ENCODE measurements at regions not wholly inside any gene's neighbourhood (a gene's known extent, or its start where the extent isn't known, plus 50 kb on each side); places are given as distances from the start of the nearest gene placed in this dataset.
"Not testable (repeated sequence)": the region's sequence is repeated elsewhere in the genome, so short reads cannot be mapped to it uniquely, and the experiment has no call there.

DNA sequence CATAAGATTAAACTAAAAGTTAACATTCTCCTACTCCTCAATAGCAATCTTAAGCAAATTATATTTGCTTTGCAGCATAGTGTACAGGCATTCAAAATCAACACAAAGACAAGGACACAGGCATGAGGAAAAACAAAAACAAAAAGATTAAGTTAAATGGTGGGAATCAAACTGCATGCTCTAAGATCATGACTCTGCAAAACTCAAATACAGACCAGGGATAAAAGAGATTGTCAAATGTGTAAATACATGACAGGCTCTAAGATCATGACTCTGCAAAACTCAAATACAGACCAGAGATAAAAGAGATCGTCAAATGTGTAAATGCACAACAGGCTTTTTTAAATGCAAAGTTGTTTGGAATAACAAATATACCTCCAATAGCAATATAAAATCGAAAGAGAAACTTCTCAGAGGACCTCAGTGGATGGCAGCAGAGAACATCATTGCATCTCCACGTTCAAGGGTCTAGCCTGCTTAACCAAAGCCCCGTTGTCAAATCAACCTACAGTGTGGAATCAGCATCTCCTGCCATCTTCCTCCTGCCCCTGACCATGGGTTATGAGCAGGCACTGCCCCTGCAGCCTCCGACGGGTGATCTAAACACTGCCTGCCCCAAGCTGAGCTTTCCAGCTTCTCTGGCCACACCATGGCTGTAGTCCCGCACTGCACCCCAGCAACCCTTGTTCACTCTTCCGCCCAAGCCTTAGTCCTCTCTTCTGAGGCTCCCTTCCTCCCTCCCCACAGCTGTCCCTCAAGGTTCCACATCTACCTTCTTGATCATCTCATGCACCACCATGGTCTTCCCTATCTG lies 446.1 kb downstream of the SOX9 start:
- DNase-seq, result no peak
- H3K27me3 ChIP-seq (replicated peaks), result no peaks in the 10 kb centered on the region
- no peak overlapping the region for H3K27ac ChIP-seq
- no peaks in the 10 kb centered on the region for H3K36me3 ChIP-seq (replicated peaks)
- in situ Hi-C loops (cut with HindIII; ENCODE audit: low pct_ligation_motif_present, low sequenced_read_pairs), result no loop called here
- no peak overlapping the region for H3K4me3 ChIP-seq (ENCODE audit: low read depth, low read length)
- TF ChIP-seq, protein P1, sequence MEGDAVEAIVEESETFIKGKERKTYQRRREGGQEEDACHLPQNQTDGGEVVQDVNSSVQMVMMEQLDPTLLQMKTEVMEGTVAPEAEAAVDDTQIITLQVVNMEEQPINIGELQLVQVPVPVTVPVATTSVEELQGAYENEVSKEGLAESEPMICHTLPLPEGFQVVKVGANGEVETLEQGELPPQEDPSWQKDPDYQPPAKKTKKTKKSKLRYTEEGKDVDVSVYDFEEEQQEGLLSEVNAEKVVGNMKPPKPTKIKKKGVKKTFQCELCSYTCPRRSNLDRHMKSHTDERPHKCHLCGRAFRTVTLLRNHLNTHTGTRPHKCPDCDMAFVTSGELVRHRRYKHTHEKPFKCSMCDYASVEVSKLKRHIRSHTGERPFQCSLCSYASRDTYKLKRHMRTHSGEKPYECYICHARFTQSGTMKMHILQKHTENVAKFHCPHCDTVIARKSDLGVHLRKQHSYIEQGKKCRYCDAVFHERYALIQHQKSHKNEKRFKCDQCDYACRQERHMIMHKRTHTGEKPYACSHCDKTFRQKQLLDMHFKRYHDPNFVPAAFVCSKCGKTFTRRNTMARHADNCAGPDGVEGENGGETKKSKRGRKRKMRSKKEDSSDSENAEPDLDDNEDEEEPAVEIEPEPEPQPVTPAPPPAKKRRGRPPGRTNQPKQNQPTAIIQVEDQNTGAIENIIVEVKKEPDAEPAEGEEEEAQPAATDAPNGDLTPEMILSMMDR (IDR thresholded peaks at IDR 0.05; ENCODE audit: low read depth, low read length, missing control alignments), result no peak

DNA sequence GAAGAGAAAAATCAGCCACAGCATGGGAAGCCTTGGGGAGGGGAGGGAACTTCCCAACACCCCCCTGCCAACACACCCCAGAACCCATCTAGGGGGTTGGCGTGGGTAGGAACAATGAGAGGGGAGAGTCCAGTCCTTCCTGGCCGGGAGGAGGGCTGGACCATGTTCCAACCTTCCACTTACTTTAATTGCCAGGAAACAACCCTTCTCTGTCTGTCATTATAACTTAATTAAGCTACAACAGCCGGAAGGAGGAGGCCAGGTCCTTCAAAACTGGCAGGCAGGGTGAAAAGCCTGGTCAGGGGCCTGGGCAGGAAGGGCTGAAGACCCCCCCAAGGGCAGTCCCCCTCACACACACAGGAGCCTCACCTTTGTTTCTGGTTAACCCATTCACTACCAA lies 447.0 kb downstream of the SOX9 start:
- in situ Hi-C loops (cut with HindIII; ENCODE audit: low pct_ligation_motif_present, low sequenced_read_pairs), result no loop called here
- H3K27me3 ChIP-seq (replicated peaks), result no peaks in the 10 kb centered on the region
- H3K4me3 ChIP-seq (ENCODE audit: low read depth, low read length), result no peak overlapping the region
- TF ChIP-seq, protein P1 (IDR thresholded peaks at IDR 0.05; ENCODE audit: low read depth, low read length, missing control alignments), result no peak
- H3K27ac ChIP-seq, result no peak overlapping the region
- no peak for DNase-seq
- H3K36me3 ChIP-seq (replicated peaks), result no peaks in the 10 kb centered on the region

DNA sequence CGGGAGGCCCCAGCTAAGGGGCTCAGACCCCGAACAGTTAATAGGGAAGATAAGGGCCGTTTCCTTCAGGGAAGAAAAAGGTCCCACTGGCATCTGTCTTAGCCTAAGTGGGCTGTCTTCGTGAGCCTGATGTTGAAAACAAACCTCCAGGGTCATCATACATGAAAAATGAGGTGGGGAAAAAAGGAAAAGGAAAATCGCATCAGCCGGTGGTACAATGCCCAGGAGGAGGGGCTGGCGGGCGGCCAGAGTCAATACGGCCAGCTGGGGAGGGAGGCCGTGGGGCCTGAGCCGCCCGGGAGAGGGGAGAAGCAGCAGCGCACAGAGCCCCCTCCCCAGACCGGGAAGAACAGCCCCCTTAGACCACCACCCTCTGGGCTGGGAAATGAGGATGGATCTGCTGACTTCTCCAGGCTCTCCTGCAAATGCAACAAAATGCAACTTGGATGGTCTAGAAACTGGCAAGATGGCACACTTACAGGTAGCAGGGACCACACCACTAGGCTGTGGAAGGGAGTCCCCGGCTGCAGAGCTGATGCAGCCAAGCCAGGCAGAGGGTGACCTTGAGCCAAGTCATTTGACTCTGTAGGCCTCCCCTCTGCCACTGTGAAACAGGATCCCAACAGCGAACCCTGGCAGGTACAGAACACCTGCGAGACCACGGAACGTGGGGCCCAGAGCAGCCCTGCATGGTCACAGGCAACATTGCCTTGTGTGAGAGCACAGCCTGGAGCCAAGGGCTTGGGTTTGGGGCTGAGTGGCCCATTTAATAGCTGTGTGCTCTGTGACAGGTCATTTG lies 448.5 kb downstream of the SOX9 start:
- Histone ChIP-seq H3K27ac (no peak overlapping the region), H3K36me3 (replicated peaks) (no peaks in the 10 kb centered on the region), H3K27me3 (replicated peaks) (no peaks in the 10 kb centered on the region), H3K4me3 (ENCODE audit: low read depth, low read length) (no peak overlapping the region)
- DNase-seq, result no peak
- TF ChIP-seq, protein P1 (IDR thresholded peaks at IDR 0.05; ENCODE audit: low read depth, low read length, missing control alignments), result no peak
- in situ Hi-C loops (cut with HindIII; ENCODE audit: low pct_ligation_motif_present, low sequenced_read_pairs), result no loop called here

DNA sequence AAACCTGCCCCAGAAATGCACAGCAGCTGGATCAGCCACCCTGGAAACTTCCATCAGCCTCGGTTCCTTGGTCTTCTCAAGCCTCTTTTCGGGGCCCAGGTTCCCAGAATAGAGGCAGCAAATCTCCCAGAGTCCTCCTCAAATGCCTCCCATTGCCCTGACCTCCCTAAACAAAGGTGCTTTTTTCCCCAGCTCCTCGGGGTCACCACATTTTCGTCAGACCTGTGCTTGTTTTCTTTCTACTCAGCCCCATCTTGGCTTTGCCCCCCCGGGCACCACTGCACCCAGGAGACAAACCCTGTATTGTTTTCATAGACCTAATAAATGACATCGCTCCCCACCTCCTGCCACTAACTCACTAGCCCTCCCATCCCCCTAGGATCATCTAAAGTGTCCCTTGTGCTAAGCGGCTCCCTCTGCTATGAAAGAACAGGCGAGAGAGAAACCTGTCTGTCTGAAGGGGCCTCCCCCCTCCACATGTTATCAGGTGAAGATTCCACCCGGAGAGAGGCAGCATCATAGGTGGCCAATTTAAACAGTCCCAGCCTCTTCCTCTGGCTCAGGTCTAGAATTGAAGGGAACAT lies 451.1 kb downstream of the SOX9 start:
- DNase-seq, result no peak
- no peak overlapping the region for H3K4me3 ChIP-seq (ENCODE audit: low read depth, low read length)
- in situ Hi-C loops (cut with HindIII; ENCODE audit: low pct_ligation_motif_present, low sequenced_read_pairs), result no loop called here
- no peaks in the 10 kb centered on the region for H3K27me3 ChIP-seq (replicated peaks)
- H3K36me3 ChIP-seq (replicated peaks), result no peaks in the 10 kb centered on the region
- TF ChIP-seq, protein P1 (IDR thresholded peaks at IDR 0.05; ENCODE audit: low read depth, low read length, missing control alignments), result no peak
- no peak overlapping the region for H3K27ac ChIP-seq

DNA sequence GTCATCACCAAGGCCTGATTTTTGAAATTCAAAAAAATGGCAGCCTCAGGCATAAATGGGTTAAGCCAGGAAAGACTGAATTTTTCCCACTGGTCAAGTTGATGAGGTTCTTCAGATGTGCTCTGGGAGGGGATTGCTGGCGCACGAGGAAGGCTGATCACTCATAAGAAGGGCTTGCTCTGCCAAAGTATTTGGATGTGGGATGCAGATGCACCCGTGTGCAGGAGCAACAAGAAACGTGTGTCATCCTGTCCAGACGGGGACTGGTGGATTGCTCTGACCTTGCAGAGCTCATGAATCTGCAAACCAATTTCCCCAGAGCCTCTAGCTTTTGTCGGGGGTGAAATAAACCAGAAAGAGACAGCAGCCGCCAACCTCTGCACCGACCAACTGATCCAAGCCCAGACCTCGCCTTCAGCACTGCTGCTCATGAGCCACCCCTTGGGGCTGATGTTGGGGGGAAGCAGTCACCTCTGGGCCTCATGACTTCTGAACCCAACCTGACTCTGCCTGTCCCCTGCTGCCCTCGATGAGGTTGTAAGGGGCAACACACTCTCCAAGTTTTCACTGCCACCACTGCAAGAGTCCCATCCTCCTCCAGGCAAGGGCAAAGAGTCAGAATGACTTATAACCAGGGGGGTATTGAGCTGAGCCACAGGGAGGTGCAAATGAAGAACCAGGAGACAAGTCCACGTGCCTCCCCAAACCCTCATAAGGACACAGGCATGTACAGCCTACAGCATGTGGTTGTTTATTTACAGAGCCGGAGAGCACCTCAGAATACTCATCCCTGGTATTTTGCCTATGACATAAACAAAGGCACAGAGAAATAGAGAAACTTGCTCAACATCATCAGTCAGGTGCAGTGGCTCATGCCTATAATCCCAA lies 452.0 kb downstream of the SOX9 start:
- Histone ChIP-seq H3K27me3 (replicated peaks) (no peaks in the 10 kb centered on the region), H3K36me3 (replicated peaks) (no peaks in the 10 kb centered on the region), H3K27ac (no peak overlapping the region), H3K4me3 (ENCODE audit: low read depth, low read length) (no peak overlapping the region)
- TF ChIP-seq, protein P1 (IDR thresholded peaks at IDR 0.05; ENCODE audit: low read depth, low read length, missing control alignments), result no peak
- in situ Hi-C loops (cut with HindIII; ENCODE audit: low pct_ligation_motif_present, low sequenced_read_pairs), result no loop called here
- DNase-seq, result no peak

DNA sequence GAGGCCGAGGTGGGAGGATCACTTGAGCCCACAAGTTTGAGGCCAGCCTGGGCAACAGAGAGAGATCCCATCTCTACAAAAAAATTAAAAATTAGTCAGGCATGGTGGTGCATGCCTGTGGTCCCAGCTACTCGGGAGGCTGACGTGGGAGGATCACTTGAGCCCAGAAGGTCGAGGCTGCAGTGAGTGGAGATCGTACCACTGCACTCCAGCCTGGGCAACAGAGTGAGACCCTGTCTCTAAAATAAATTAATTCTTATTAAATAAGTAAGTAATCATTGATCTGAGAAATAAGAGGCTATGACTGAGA lies 452.6 kb downstream of the SOX9 start:
- DNase-seq; H3K27me3 ChIP-seq (replicated peaks); H3K36me3 ChIP-seq (replicated peaks); in situ Hi-C loops (cut with HindIII; ENCODE audit: low pct_ligation_motif_present, low sequenced_read_pairs); H3K4me3 ChIP-seq (ENCODE audit: low read depth, low read length); H3K27ac ChIP-seq: not testable (repeated sequence)

Measured in brain microvascular endothelial cell (primary cell).